Left ventricle myocardium inferior (tissue), 1 donor: ENCODE measurements at regions not wholly inside any gene's neighbourhood (a gene's known extent, or its start where the extent isn't known, plus 50 kb on each side); places are given as distances from the start of the nearest gene placed in this dataset.
A peak's percentile ranks its signal among the peaks of the same experiment; 100 is the strongest.

ENCODE experiments used
- DNase-seq: peaks from one replicate; pipeline ENCODE4 v3.0.0-alpha.2; 2020
- H3K27ac ChIP-seq: fragments of 200-600 bp; replicated peaks from 2 replicates; pipeline ENCODE4 v1.8.0; 2021
- H3K27me3 ChIP-seq: fragments of 200-600 bp; 2 replicates; pipeline ENCODE4 v1.8.0; 2021; ENCODE audit warnings: low read depth
- H3K36me3 ChIP-seq: fragments of 200-600 bp; 2 replicates; pipeline ENCODE4 v1.8.0; 2021
- H3K4me1 ChIP-seq: fragments of 200-600 bp; 2 replicates; pipeline ENCODE4 v1.8.0; 2021
- H3K4me3 ChIP-seq: fragments of 200-600 bp; 2 replicates; pipeline ENCODE4 v1.8.0; 2021; ENCODE audit warnings: mild to moderate bottlenecking, moderate library complexity
- H3K9me3 ChIP-seq: fragments of 200-600 bp; replicated peaks from 2 replicates; pipeline ENCODE4 v1.8.0; 2021
- intact Hi-C: fragments of 100-400 bp; cut with micrococcal nuclease; formaldehyde crosslinking; loops from one replicate; pipeline ENCODE4 v1.11.0; 2022
- TF ChIP-seq, protein P1 (sequence below): fragments of 200-600 bp; IDR thresholded peaks from 2 replicates; pipeline ENCODE4 v1.8.0; 2021; ENCODE audit warnings: antibody characterized with exemption, mild to moderate bottlenecking, borderline replicate concordance
- donor health status: DM: no; HTN: yes; CAD: no; lungs with severe emphysema.

DNA sequence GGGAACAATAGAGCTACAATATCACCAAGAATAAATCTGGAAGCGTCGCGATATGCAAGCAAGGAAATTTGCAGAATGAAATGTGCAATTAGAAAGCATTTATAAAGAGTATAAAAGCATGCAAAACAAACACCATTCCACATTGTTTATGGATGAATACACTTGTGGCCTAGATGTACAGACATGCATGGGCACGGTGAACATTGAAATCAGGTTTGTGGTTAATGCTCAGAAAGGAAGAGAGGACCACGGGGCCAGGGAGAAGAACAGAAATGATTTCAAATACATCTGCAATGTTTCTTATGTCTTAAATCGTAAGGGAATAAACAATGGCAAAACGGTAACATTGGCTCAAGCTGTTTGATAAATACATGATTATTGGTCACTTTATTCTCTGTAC, 235.9 kb downstream of the FOXL1 start:
- TF ChIP-seq, protein P1, sequence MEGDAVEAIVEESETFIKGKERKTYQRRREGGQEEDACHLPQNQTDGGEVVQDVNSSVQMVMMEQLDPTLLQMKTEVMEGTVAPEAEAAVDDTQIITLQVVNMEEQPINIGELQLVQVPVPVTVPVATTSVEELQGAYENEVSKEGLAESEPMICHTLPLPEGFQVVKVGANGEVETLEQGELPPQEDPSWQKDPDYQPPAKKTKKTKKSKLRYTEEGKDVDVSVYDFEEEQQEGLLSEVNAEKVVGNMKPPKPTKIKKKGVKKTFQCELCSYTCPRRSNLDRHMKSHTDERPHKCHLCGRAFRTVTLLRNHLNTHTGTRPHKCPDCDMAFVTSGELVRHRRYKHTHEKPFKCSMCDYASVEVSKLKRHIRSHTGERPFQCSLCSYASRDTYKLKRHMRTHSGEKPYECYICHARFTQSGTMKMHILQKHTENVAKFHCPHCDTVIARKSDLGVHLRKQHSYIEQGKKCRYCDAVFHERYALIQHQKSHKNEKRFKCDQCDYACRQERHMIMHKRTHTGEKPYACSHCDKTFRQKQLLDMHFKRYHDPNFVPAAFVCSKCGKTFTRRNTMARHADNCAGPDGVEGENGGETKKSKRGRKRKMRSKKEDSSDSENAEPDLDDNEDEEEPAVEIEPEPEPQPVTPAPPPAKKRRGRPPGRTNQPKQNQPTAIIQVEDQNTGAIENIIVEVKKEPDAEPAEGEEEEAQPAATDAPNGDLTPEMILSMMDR, result no peak
- DNase-seq, result no peak

DNA sequence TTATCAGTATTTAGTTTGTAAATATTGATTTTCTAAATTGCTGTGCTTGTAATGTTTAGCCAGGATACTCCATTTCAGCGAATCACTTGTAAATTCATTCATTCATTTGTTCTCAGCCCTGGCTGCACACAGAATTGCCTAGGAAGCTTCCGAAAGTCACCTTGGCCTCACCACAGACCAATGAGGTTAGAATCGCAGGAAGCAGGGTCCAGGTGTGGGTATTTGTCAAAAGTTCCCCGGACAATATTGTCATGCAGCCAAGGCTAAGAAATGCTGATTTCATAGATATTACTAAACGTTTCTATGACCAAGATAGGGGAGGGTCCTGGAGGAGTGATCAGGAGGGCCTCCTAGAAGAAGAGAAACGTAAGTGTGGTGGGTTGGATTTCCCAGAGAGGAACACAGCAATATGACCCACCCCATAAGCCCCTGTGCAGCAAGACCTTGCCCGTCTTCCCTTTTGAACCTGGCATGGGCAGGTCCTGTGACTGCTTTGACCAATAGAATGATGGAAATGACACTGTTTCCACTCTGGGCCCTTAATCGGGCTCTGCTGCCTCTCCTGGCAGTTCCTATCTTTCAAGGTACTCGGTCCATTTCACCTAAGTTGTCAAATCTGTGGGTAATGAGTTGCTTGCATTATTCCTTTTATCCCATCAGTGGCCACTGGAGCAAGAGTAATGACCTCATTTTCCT, 238.7 kb downstream of the FOXL1 start:
- intact Hi-C loops, result no loop called here
- no peak overlapping the region for H3K4me3 ChIP-seq
- H3K36me3 ChIP-seq, result no peaks in the 10 kb centered on the region
- H3K9me3 ChIP-seq, result no peaks in the 10 kb centered on the region
- H3K27ac ChIP-seq, result no peak overlapping the region
- TF ChIP-seq, protein P1, result no peak
- H3K4me1 ChIP-seq, result peaks cover 3% of the 10 kb centered on the region
- peaks cover 31% of the 10 kb centered on the region for H3K27me3 ChIP-seq
- DNase-seq, result no peak

More for the DNA sequence above, 235.9 kb downstream of the FOXL1 start:
- H3K27me3 ChIP-seq, result peaks cover 22% of the 10 kb centered on the region
- intact Hi-C loops, result no loop called here
- no peaks in the 10 kb centered on the region for H3K36me3 ChIP-seq
- H3K9me3 ChIP-seq, result no peaks in the 10 kb centered on the region
- peaks cover 3% of the 10 kb centered on the region for H3K4me1 ChIP-seq
- H3K27ac ChIP-seq, result no peak overlapping the region
- no peak overlapping the region for H3K4me3 ChIP-seq

DNA sequence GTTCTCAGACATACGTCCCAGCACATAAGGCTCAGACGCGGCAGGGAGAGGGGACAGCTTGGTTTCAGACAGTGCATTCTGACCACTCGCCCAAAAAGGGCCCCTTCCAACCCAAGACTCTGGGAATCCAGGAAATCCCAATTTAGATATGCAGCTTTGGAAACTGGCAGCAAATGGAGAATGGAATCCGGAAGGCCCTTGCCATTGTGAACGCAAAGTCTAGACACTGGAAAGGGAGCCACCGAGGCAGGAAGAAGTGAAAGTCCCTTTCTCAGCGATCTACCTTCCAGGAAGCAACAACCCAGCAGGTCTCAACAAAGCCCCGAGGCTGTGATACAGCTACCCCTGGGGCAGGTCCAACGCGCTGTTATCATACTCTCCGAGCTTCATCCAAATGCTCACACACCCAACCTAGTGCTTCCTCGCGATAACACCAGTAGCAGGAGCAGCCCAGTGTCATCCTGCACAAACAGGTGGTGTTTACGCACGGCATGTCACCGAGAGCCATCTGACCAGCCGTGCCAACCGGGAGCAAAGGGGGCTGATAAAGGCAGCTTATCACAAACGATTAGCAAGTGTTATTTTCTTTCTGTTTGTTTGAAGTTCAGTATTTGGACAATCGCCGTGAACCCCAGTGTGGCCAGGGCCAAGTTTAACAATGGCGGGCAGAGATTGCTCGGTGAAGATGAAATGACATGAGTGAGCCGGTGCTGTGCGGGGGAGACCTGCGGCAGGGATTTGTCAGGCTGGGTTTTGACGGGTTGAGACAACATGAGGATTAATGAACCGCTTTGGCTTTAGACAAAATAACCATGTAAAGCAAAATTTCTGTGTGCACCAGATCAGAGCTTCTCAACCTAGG, 240.6 kb downstream of the FOXL1 start:
- Histone ChIP-seq H3K27me3 (peaks cover 35% of the 10 kb centered on the region), H3K27ac (no peak overlapping the region), H3K9me3 (no peaks in the 10 kb centered on the region), H3K36me3 (no peaks in the 10 kb centered on the region), H3K4me3 (no peak overlapping the region), H3K4me1 (peaks cover 8% of the 10 kb centered on the region)
- TF ChIP-seq, protein P1, result no peak
- DNase-seq, result no peak
- intact Hi-C loops, result no loop called here

- no peaks in the 10 kb centered on the region for H3K36me3 ChIP-seq
- no peak overlapping the region for H3K4me3 ChIP-seq
- intact Hi-C loops, result no loop called here
- no peak overlapping the region for H3K27ac ChIP-seq
- TF ChIP-seq, protein P1, result peak; percentile 36
- no peaks in the 10 kb centered on the region for H3K9me3 ChIP-seq
- no peak for DNase-seq
- H3K27me3 ChIP-seq, result peaks cover 41% of the 10 kb centered on the region
- H3K4me1 ChIP-seq, result peaks cover 8% of the 10 kb centered on the region
Observed at GRCh38 chr16:86819533-86819892, 241.2 kb downstream of the FOXL1 start.

DNA sequence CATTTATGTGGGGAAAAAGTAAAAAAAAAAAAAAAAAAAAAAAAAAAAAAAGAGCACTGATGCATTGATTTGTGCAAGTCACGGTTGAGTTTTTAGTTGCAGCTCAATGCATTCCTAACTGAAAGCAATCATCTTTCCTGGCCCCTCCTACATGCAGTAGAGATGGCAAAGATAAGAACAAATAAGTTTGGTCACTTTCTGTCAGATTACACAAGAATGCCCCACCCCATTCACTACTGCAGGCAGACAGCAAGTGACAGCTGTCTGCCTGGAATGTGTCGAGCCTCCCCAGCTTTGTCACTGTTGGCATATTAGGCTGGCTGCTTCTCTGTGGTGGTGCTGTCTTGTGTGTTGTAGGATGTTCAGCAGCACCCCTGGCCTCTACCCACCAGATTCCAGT, 243.5 kb downstream of the FOXL1 start:
- Histone ChIP-seq H3K36me3 (no peaks in the 10 kb centered on the region), H3K4me1 (peaks cover 8% of the 10 kb centered on the region), H3K27me3 (peaks cover 62% of the 10 kb centered on the region), H3K27ac (no peak overlapping the region), H3K4me3 (no peak overlapping the region), H3K9me3 (no peaks in the 10 kb centered on the region)
- intact Hi-C loops, result no loop called here
- DNase-seq, result no peak
- TF ChIP-seq, protein P1, result no peak
